ENCODE measurements at regions not wholly inside any gene's neighbourhood (a gene's known extent, or its start where the extent isn't known, plus 50 kb on each side); places are given as distances from the start of the nearest gene placed in this dataset.

- Histone ChIP-seq H3K9me3 (replicated peaks; ENCODE audit: control insufficient read depth, insufficient read depth, low read length) (no peaks in the 10 kb centered on the region), H4K20me1 (ENCODE audit: control insufficient read depth, insufficient read depth) (no peaks in the 10 kb centered on the region), H3K79me2 (ENCODE audit: control insufficient read depth, insufficient read depth, low read length) (no peaks in the 10 kb centered on the region), H3K9ac (ENCODE audit: control insufficient read depth, insufficient read depth, low read length) (no peak overlapping the region), H3K4me1 (ENCODE audit: control insufficient read depth, insufficient read depth, low read length) (no peaks in the 10 kb centered on the region), H2AFZ (ENCODE audit: control insufficient read depth, low read depth, low read length) (no peak overlapping the region), H3K4me2 (ENCODE audit: control insufficient read depth, insufficient read depth) (no peak overlapping the region), H3K36me3 (ENCODE audit: control insufficient read depth in 2 of 2, insufficient read depth in 2 of 2, low read length in 1 of 2) (no peaks in the 10 kb centered on the region), H3K4me3 (no peak overlapping the region), H3K27ac (ENCODE audit: control insufficient read depth, insufficient read depth) (no peak overlapping the region), H3K27me3 (replicated peaks in 1 of 2; ENCODE audit: control insufficient read depth in 2 of 2, insufficient read depth in 2 of 2, low read length in 1 of 2) (no peaks in the 10 kb centered on the region)
- intact Hi-C loops (cut with micrococcal nuclease; ENCODE audit: unreplicated experiment) (no loop called here), in situ Hi-C loops (cut with MboI) (no loop called here)
- WGBS (ENCODE audit: insufficient coverage, insufficient replicate concordance, low lambda C conversion rate, missing lambda C conversion rate) = 26% methylated on average over 8 of the region's 8 CpGs
- BruUV-seq (replicated peaks) = no TSS peak
- CTCF ChIA-PET = interaction anchor here (0.7 kb wide), 1 partner anchor 18 kb away, joined by 3 read pairs; no protein-coding TSS in a partner anchor
- TF ChIP-seq ZNF217 (IDR thresholded peaks at IDR 0.05) (no peak), MYB (IDR thresholded peaks at IDR 0.05; ENCODE audit: borderline replicate concordance, low read depth, low read length) (no peak), MEF2A (IDR thresholded peaks at IDR 0.05; ENCODE audit: insufficient read depth, low read depth, low read length) (no peak), JUND (IDR thresholded peaks at IDR 0.05; ENCODE audit: low read depth, low read length) (no peak), FOXM1 (IDR thresholded peaks at IDR 0.05; ENCODE audit: low read depth, low read length) (no peak), NFYB (IDR thresholded peaks at IDR 0.05; ENCODE audit: insufficient read depth, low read depth, low read length) (no peak), MTA3 (IDR thresholded peaks at IDR 0.05; ENCODE audit: borderline replicate concordance, low read length) (no peak), MYC (IDR thresholded peaks at IDR 0.05; ENCODE audit: insufficient read depth, insufficient read length, insufficient replicate concordance, low read length, severe bottlenecking) (no peak), IKZF1 (conservative IDR thresholded peaks at IDR 0.05) (no peak), CBFB (IDR thresholded peaks at IDR 0.05; ENCODE audit: low read depth) (no peak), NFIC (IDR thresholded peaks at IDR 0.05; ENCODE audit: low read depth, low read length) (no peak), FOS (IDR thresholded peaks at IDR 0.05; ENCODE audit: borderline replicate concordance, extremely low read depth, insufficient read length) (no peak), TARDBP (IDR thresholded peaks at IDR 0.05; ENCODE audit: borderline replicate concordance) (no peak), BCL3 (IDR thresholded peaks at IDR 0.05; ENCODE audit: borderline replicate concordance, insufficient read depth, low read depth, low read length, poor library complexity, severe bottlenecking) (no peak), ZNF384 (IDR thresholded peaks at IDR 0.05; ENCODE audit: borderline replicate concordance, low read depth, low read length) (no peak), POU2F2 (IDR thresholded peaks at IDR 0.05; ENCODE audit: borderline replicate concordance, low read depth, low read length) (no peak)
- TF ChIP-seq, protein P1, sequence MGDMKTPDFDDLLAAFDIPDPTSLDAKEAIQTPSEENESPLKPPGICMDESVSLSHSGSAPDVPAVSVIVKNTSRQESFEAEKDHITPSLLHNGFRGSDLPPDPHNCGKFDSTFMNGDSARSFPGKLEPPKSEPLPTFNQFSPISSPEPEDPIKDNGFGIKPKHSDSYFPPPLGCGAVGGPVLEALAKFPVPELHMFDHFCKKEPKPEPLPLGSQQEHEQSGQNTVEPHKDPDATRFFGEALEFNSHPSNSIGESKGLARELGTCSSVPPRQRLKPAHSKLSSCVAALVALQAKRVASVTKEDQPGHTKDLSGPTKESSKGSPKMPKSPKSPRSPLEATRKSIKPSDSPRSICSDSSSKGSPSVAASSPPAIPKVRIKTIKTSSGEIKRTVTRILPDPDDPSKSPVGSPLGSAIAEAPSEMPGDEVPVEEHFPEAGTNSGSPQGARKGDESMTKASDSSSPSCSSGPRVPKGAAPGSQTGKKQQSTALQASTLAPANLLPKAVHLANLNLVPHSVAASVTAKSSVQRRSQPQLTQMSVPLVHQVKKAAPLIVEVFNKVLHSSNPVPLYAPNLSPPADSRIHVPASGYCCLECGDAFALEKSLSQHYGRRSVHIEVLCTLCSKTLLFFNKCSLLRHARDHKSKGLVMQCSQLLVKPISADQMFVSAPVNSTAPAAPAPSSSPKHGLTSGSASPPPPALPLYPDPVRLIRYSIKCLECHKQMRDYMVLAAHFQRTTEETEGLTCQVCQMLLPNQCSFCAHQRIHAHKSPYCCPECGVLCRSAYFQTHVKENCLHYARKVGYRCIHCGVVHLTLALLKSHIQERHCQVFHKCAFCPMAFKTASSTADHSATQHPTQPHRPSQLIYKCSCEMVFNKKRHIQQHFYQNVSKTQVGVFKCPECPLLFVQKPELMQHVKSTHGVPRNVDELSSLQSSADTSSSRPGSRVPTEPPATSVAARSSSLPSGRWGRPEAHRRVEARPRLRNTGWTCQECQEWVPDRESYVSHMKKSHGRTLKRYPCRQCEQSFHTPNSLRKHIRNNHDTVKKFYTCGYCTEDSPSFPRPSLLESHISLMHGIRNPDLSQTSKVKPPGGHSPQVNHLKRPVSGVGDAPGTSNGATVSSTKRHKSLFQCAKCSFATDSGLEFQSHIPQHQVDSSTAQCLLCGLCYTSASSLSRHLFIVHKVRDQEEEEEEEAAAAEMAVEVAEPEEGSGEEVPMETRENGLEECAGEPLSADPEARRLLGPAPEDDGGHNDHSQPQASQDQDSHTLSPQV (IDR thresholded peaks at IDR 0.05) = no peak
- ATAC-seq (no peak), FAIRE-seq (no peak), DNase-seq (ENCODE audit: low read depth, low spot score) (no peak)
- SMC1A ChIA-PET (ENCODE audit: uncharacterized antibody, unreplicated experiment) = interaction anchor here (1.3 kb wide), 1 partner anchor 14 kb away, joined by 3 read pairs; no protein-coding TSS in a partner anchor
- RAD21 ChIA-PET (ENCODE audit: unreplicated experiment) = no interaction called here
- POLR2A ChIA-PET = no interaction called here
Measured at GRCh38 chr18:28768791-28769768, 592.1 kb upstream of the CDH2 start.
